ENCODE measurements at regions not wholly inside any gene's neighbourhood (a gene's known extent, or its start where the extent isn't known, plus 50 kb on each side); places are given as distances from the start of the nearest gene placed in this dataset.
A peak's percentile ranks its signal among the peaks of the same experiment; 100 is the strongest.

- WGBS, 2 donors: 89 to 92% methylated on average over 1 of the region's 1 CpG
- Histone ChIP-seq H3K4me1 (no peaks in the 10 kb centered on the region), H3K9me3 (no peaks in the 10 kb centered on the region), H3K36me3 (no peaks in the 10 kb centered on the region), H3K4me3 (no peak overlapping the region), H3K27ac (no peak overlapping the region), H3K27me3 (no peaks in the 10 kb centered on the region)
- DNase-seq (no peak), ATAC-seq (ENCODE audit: low FRiP score in 2 of 2) (no peak)
- no peak for TF ChIP-seq POLR2A (IDR thresholded peaks at IDR 0.05)
- TF ChIP-seq POLR2AphosphoS5 (IDR thresholded peaks at IDR 0.05): no peak
- TF ChIP-seq CTCF (IDR thresholded peaks at IDR 0.05): no peak
- TF ChIP-seq EP300 (IDR thresholded peaks at IDR 0.05): no peak
These were observed 432.0 kb upstream of the SLIT2 start for GRCh38 chr4:19819737-19820136.

- no peak overlapping the region for H3K27ac ChIP-seq
- ATAC-seq (ENCODE audit: low FRiP score in 2 of 2) (no peak), DNase-seq (no peak)
- H3K36me3 ChIP-seq: no peaks in the 10 kb centered on the region
- no peaks in the 10 kb centered on the region for H3K27me3 ChIP-seq
- H3K9me3 ChIP-seq: no peaks in the 10 kb centered on the region
- no peak for TF ChIP-seq POLR2AphosphoS5 (IDR thresholded peaks at IDR 0.05)
- no peak for TF ChIP-seq POLR2A (IDR thresholded peaks at IDR 0.05)
- TF ChIP-seq EP300 (IDR thresholded peaks at IDR 0.05): no peak
- no peak for TF ChIP-seq CTCF (IDR thresholded peaks at IDR 0.05)
- 37 to 54% methylated on average over 1 of the region's 1 CpG for WGBS, 2 donors
- H3K4me3 ChIP-seq: no peak overlapping the region
- peaks cover 0 to 6% (median 0%) of the 10 kb centered on the region in 4 donors for H3K4me1 ChIP-seq
These were observed 441.7 kb upstream of the SLIT2 start for GRCh38 chr4:19809989-19810388.

DNA sequence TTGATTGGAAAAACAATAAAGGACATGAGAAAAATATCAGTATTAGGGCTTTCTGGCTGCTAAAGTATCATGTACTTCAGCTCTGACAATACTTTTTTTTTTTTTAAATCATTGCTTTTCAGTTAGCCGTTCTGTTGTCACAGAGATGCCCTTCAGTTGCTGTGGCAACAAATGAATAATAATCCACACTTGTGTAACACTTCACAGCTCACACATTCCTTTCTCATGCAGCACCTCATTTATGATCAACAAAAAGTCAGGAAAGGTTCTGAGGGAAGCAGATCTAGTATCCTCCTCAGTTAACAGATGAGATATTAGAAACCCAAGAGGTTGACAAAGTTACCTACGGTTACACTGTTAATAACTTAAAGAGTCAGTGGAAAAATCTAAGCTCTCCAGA is 444.2 kb upstream of the SLIT2 start:
- no peaks in the 10 kb centered on the region for H3K9me3 ChIP-seq
- H3K27me3 ChIP-seq: no peaks in the 10 kb centered on the region
- no peak for TF ChIP-seq POLR2AphosphoS5 (IDR thresholded peaks at IDR 0.05)
- TF ChIP-seq EP300 (IDR thresholded peaks at IDR 0.05): peak in 1 of 4 donors; percentile 3
- TF ChIP-seq CTCF (IDR thresholded peaks at IDR 0.05): no peak
- TF ChIP-seq POLR2A (IDR thresholded peaks at IDR 0.05): no peak
- DNase-seq: no peak
- ATAC-seq (ENCODE audit: low FRiP score in 2 of 2): peak; percentile 66 to 81
- no peaks in the 10 kb centered on the region for H3K36me3 ChIP-seq
- peaks cover 0 to 6% (median 0%) of the 10 kb centered on the region in 4 donors for H3K4me1 ChIP-seq
- H3K27ac ChIP-seq: no peak overlapping the region
- H3K4me3 ChIP-seq: no peak overlapping the region
- WGBS, 2 donors: 24 to 36% methylated on average over 2 of the region's 2 CpGs

- peak in 1 of 2 donors; percentile 71 for ATAC-seq (ENCODE audit: low FRiP score in 2 of 2)
- DNase-seq: no peak
These were observed 444.8 kb upstream of the SLIT2 start for GRCh38 chr4:19806865-19807264.

More at GRCh38 chr4:19806865-19807264, 444.8 kb upstream of the SLIT2 start:
- Histone ChIP-seq H3K4me1 (peaks cover 0 to 6% (median 0%) of the 10 kb centered on the region in 4 donors), H3K36me3 (no peaks in the 10 kb centered on the region), H3K27ac (no peak overlapping the region), H3K27me3 (no peaks in the 10 kb centered on the region), H3K9me3 (no peaks in the 10 kb centered on the region), H3K4me3 (no peak overlapping the region)
- no peak for TF ChIP-seq POLR2A (IDR thresholded peaks at IDR 0.05)
- no peak for TF ChIP-seq CTCF (IDR thresholded peaks at IDR 0.05)
- no peak for TF ChIP-seq POLR2AphosphoS5 (IDR thresholded peaks at IDR 0.05)
- no peak for TF ChIP-seq EP300 (IDR thresholded peaks at IDR 0.05)
- WGBS, 2 donors: 25 to 38% methylated on average over 1 of the region's 1 CpG
